Adipose tissue (tissue), 3 donors: ENCODE measurements at regions not wholly inside any gene's neighbourhood (a gene's known extent, or its start where the extent isn't known, plus 50 kb on each side); places are given as distances from the start of the nearest gene placed in this dataset.

Source experiments
- H3K27ac ChIP-seq: one replicate; pipeline ENCODE4 v1.5.1; 2013; ENCODE audit warnings: low read depth, low read length
- WGBS, 3 donors: extraction: QIAGEN DNeasy Blood & Tissue Kit; methylation state at CpG; one replicate each; pipeline ENCODE4 v1.1.7; 2013; 5-methylcytosine and 5-hydroxymethylcytosine counted together
- donor health status: healthy with polysubstance abuse.
- donor health status: Bipolar disorder and iron deficiency.
- donor health status: healthy.

GRCh38 chr2:46850742-46851141, 64.9 kb downstream of the MCFD2 start:
- 35 to 72% (median 56%) methylated on average over 3 of the region's 3 CpGs for WGBS, 3 donors

GRCh38 chr2:46849721-46850556, 65.7 kb downstream of the MCFD2 start:
- H3K27ac ChIP-seq = no peak overlapping the region
- 41 to 50% (median 49%) methylated on average over 13 of the region's 13 CpGs for whole genome bisulfite sequencing, 3 donors

More at GRCh38 chr2:46850742-46851141, 64.9 kb downstream of the MCFD2 start:
- H3K27ac ChIP-seq = no peak overlapping the region

GRCh38 chr2:46849046-46849715, 66.4 kb downstream of the MCFD2 start:
- no peak overlapping the region for H3K27ac ChIP-seq
- WGBS, 3 donors = 50 to 60% (median 52%) methylated on average over 7 of the region's 7 CpGs

GRCh38 chr2:46848447-46848846, 67.2 kb downstream of the MCFD2 start:
- 21 to 32% (median 25%) methylated on average over 5 of the region's 5 CpGs for WGBS, 3 donors
- H3K27ac ChIP-seq = no peak overlapping the region

GRCh38 chr2:46847726-46848412, 67.7 kb downstream of the MCFD2 start:
- whole genome bisulfite sequencing, 3 donors = 53 to 64% (median 55%) methylated on average over 5 of the region's 5 CpGs
- peak overlapping the region; percentile 60 for H3K27ac ChIP-seq

- peak overlapping the region; percentile 60 for H3K27ac ChIP-seq
- WGBS, 3 donors = 22 to 45% (median 26%) methylated on average over 12 of the region's 12 CpGs
Measured at GRCh38 chr2:46847185-46847710, 68.4 kb downstream of the MCFD2 start.

GRCh38 chr2:46846536-46846935, 69.1 kb downstream of the MCFD2 start:
- WGBS, 3 donors = 44 to 61% (median 56%) methylated on average over 4 of the region's 4 CpGs
- no peak overlapping the region for H3K27ac ChIP-seq

GRCh38 chr2:46845542-46846486, 69.8 kb downstream of the MCFD2 start:
- WGBS, 3 donors = 52 to 77% (median 60%) methylated on average over 16 of the region's 16 CpGs
- no peak overlapping the region for H3K27ac ChIP-seq

- 98 to 100% (median 100%) methylated on average over 1 of the region's 1 CpG for WGBS, 3 donors
- no peak overlapping the region for H3K27ac ChIP-seq
Measured at GRCh38 chr2:46844443-46844842, 71.2 kb downstream of the MCFD2 start.

GRCh38 chr2:46844034-46844433, 71.6 kb downstream of the MCFD2 start:
- WGBS, 3 donors = 51 to 100% (median 93%) methylated on average over 2 of the region's 2 CpGs
- no peak overlapping the region for H3K27ac ChIP-seq

GRCh38 chr2:46843316-46843715, 72.3 kb downstream of the MCFD2 start:
- 76 to 82% (median 82%) methylated on average over 5 of the region's 5 CpGs for WGBS, 3 donors
- H3K27ac ChIP-seq = no peak overlapping the region

GRCh38 chr2:46842876-46843275, 72.7 kb downstream of the MCFD2 start:
- WGBS, 3 donors = 95 to 96% (median 96%) methylated on average over 7 of the region's 7 CpGs
- no peak overlapping the region for H3K27ac ChIP-seq

GRCh38 chr2:46841621-46842020, 74.0 kb downstream of the MCFD2 start:
- 32 to 66% (median 33%) methylated on average over 4 of the region's 4 CpGs for WGBS, 3 donors
- no peak overlapping the region for H3K27ac ChIP-seq

GRCh38 chr2:46839045-46839444, 76.6 kb downstream of the MCFD2 start:
- 58 to 76% (median 69%) methylated on average over 3 of the region's 3 CpGs for WGBS, 3 donors

GRCh38 chr2:46837704-46838103, 77.9 kb downstream of the MCFD2 start:
- no peak overlapping the region for H3K27ac ChIP-seq
- 80 to 90% (median 87%) methylated on average over 5 of the region's 5 CpGs for WGBS, 3 donors

More at GRCh38 chr2:46839045-46839444, 76.6 kb downstream of the MCFD2 start:
- no peak overlapping the region for H3K27ac ChIP-seq

GRCh38 chr2:46837112-46837454, 78.5 kb downstream of the MCFD2 start:
- WGBS, 3 donors = 92 to 94% (median 93%) methylated on average over 10 of the region's 10 CpGs
- H3K27ac ChIP-seq = no peak overlapping the region

GRCh38 chr2:46836295-46837111, 79.1 kb downstream of the MCFD2 start:
- 52 to 77% (median 52%) methylated on average over 12 of the region's 12 CpGs for WGBS, 3 donors

More at GRCh38 chr2:46836295-46837111, 79.1 kb downstream of the MCFD2 start:
- no peak overlapping the region for H3K27ac ChIP-seq
